Neutrophil (primary cell): ENCODE measurements at regions not wholly inside any gene's neighbourhood (a gene's known extent, or its start where the extent isn't known, plus 50 kb on each side); places are given as distances from the start of the nearest gene placed in this dataset.

Experiments
- H3K27ac ChIP-seq: fragments of 200-600 bp; sonication (generic); 2 replicates; pipeline ENCODE4 v1.5.1; 2016; ENCODE audit warnings: mild to moderate bottlenecking, moderate library complexity
- H3K27me3 ChIP-seq: fragments of 200-600 bp; sonication (generic); 2 replicates; pipeline ENCODE4 v1.6.0; 2016; ENCODE audit warnings: mild to moderate bottlenecking
- H3K36me3 ChIP-seq: fragments of 200-600 bp; sonication (generic); 2 replicates; pipeline ENCODE4 v1.5.1; 2017
- H3K4me1 ChIP-seq, 2 experiments: fragments of 200-600 bp in 1 of 2; sonication (generic) in 1 of 2; 1 replicate in 1 of 2; 2 replicates in 1 of 2; pipeline versions ENCODE4 v1.5.1 to v1.6.1; 2013 to 2016; ENCODE audit warnings: low read depth in 1 of 2, low read length in 1 of 2, mild to moderate bottlenecking in 1 of 2, moderate library complexity in 1 of 2; ENCODE audit not compliant: control insufficient read depth in 1 of 2, insufficient read depth in 1 of 2
- H3K4me3 ChIP-seq, 2 experiments: fragments of 200-600 bp in 1 of 2; sonication (generic) in 1 of 2; 1 replicate in 1 of 2; 2 replicates in 1 of 2; pipeline ENCODE4 v1.5.1; 2013 to 2016; ENCODE audit warnings: low read depth in 1 of 2, low read length in 1 of 2, mild to moderate bottlenecking in 1 of 2, moderate library complexity in 1 of 2
- H3K9me3 ChIP-seq: fragments of 200-600 bp; sonication (generic); 2 replicates; pipeline ENCODE4 v1.5.1; 2016
- TF ChIP-seq, protein P1 (sequence below): fragments of 200-600 bp; sonication (generic); IDR thresholded peaks from 2 replicates; pipeline ENCODE4 v1.5.1; 2016; ENCODE audit warnings: antibody characterized with exemption

DNA sequence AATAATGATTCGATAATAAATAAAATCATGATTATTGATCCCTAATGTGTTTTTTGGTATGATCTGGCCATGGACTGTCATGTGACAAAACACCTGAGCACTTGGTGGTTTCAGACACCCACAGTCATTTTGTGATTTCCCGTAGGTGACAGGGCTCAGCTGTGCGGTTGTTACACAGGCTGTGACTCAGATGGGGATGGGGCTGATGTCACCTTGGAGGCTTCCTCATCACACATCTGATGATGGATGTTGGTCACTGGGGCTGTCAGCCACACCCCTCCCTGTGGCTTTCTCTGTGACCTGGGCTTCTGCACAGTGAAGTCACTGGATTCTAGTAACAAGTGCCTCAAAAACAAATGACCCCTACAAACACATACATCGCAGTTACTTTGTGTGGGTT lies 995.1 kb downstream of the BRD1 start:
- no peaks in the 10 kb centered on the region for H3K36me3 ChIP-seq
- H3K9me3 ChIP-seq, result no peaks in the 10 kb centered on the region
- no peak overlapping the region for H3K4me3 ChIP-seq
- no peaks in the 10 kb centered on the region for H3K27me3 ChIP-seq
- H3K4me1 ChIP-seq, result no peaks in the 10 kb centered on the region
- H3K27ac ChIP-seq, result no peak overlapping the region
- TF ChIP-seq, protein P1, sequence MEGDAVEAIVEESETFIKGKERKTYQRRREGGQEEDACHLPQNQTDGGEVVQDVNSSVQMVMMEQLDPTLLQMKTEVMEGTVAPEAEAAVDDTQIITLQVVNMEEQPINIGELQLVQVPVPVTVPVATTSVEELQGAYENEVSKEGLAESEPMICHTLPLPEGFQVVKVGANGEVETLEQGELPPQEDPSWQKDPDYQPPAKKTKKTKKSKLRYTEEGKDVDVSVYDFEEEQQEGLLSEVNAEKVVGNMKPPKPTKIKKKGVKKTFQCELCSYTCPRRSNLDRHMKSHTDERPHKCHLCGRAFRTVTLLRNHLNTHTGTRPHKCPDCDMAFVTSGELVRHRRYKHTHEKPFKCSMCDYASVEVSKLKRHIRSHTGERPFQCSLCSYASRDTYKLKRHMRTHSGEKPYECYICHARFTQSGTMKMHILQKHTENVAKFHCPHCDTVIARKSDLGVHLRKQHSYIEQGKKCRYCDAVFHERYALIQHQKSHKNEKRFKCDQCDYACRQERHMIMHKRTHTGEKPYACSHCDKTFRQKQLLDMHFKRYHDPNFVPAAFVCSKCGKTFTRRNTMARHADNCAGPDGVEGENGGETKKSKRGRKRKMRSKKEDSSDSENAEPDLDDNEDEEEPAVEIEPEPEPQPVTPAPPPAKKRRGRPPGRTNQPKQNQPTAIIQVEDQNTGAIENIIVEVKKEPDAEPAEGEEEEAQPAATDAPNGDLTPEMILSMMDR, result no peak

DNA sequence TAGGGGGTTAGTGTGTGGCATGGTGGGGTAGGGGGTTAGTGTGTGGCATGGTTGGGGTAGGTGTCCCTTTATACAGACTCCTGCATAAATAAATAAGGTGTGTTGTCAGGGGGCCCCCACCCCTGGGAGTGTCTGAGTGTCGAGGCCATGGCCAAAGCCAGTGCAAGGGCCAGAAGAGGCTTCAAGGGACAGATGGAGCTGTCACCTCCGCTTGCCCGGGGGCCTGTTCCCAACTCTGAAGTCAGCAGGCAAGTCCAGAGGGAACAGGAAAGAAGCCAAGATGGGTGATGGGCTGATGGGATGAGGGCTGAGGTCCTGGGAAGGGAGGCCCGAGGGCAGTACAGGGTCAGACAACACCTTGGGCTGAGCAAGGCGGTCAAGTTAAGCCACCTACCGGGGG lies 997.8 kb downstream of the BRD1 start:
- no peak overlapping the region for H3K4me3 ChIP-seq
- no peaks in the 10 kb centered on the region for H3K4me1 ChIP-seq
- TF ChIP-seq, protein P1, result no peak
- no peaks in the 10 kb centered on the region for H3K36me3 ChIP-seq
- H3K27ac ChIP-seq, result no peak overlapping the region
- H3K9me3 ChIP-seq, result no peaks in the 10 kb centered on the region
- H3K27me3 ChIP-seq, result no peaks in the 10 kb centered on the region

DNA sequence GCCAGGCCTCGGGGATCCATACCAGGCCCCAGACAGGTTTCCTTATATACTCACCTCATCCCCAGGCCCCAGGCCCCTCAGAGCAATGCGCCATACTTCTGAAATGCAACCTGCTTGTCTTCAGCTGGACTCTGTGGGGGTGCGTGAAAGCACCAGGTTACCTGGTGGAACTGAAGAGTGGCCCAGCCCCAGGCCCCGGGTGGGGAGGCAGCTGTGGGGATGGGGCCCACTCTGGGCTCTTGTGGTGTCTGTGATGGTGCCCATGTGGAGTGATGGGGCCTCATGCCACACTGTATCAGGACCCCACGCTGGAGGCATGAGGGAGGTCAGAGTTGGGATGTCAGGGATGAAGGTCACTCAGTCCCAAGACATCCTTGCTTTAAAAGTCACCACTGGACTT lies 999.0 kb downstream of the BRD1 start:
- Histone ChIP-seq H3K9me3 (no peaks in the 10 kb centered on the region), H3K36me3 (no peaks in the 10 kb centered on the region), H3K27me3 (no peaks in the 10 kb centered on the region), H3K27ac (no peak overlapping the region), H3K4me1 (no peaks in the 10 kb centered on the region), H3K4me3 (no peak overlapping the region)
- TF ChIP-seq, protein P1, result no peak

DNA sequence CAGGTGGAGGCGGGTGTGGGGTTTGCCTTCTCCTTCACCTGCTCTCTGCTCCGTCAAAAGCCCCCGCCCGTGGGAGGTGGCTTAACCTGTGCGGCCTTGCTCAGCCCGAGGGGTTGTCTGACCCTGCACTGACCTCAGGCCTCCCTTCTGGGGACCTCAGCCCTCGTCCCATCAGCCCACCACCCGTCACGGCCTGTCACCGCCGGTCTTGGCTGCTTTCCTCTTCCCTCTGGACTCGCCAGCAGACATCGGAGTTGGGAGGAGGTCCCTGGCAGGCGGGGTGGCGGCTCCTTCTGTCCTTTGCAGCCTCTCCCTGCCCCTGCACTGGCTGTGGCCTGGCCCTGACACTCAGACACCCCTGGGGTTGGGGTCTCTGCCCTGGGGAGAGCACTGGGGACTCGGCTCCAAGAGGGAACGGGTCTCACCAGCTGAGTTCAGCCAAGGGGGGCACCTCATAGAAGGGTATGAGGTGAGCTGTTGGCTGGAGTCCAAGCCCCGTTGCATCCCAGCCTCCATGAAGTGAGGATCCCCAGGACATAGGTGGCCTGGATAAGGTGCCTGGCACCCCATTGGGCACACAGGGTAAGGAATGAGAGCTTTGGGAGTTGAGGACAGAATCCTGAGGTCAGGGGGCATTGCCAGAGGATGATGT lies 999.6 kb downstream of the BRD1 start:
- TF ChIP-seq, protein P1, result no peak
- Histone ChIP-seq H3K4me1 (no peaks in the 10 kb centered on the region), H3K36me3 (no peaks in the 10 kb centered on the region), H3K27ac (no peak overlapping the region), H3K4me3 (no peak overlapping the region), H3K9me3 (no peaks in the 10 kb centered on the region), H3K27me3 (no peaks in the 10 kb centered on the region)

DNA sequence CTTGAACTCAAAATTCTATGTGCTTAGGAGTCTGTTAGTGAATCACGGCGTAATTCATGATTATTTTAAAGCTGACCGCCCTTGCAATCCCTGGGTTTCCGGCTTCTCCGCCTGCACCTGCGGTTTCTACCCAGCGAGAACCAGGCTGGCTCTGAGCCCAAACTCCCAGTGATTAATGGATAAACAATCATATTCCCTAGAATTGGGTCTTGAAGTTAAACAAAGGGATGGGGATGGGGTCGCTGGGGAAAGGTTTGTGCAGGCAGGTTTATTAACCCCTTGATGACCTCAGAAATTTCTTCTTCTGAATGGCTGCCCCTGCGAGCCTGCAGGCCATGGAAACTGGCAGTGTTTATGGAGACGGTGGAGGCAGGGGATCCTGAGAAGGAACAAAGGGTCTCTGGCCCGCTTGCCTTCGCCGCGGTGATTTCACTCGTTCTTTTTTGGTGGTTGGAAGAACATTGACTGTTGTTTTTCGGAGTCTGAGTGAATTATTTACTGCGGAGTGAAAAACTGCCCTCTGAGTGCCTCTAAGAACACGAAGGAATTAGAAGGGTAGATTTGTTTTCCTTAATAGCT lies 1000.3 kb downstream of the BRD1 start:
- Histone ChIP-seq H3K36me3 (no peaks in the 10 kb centered on the region), H3K4me1 (no peaks in the 10 kb centered on the region), H3K9me3 (no peaks in the 10 kb centered on the region), H3K27ac (no peak overlapping the region), H3K27me3 (no peaks in the 10 kb centered on the region), H3K4me3 (no peak overlapping the region)
- TF ChIP-seq, protein P1, result no peak
